B cell (primary cell): ENCODE measurements at regions not wholly inside any gene's neighbourhood (a gene's known extent, or its start where the extent isn't known, plus 50 kb on each side); places are given as distances from the start of the nearest gene placed in this dataset.

Experiments used
- ATAC-seq: fragments of 200-7000 bp; cut with Tn5 transposase; one replicate; pipeline ENCODE4 v1.10.0; 2021; ENCODE audit warnings: low read depth, mild to moderate bottlenecking, moderate number of reproducible peaks, moderate library complexity
- CTCF ChIA-PET: fragments of 350-600 bp; sonication (Branson Sonifier 250); formaldehyde crosslinking; loops from one replicate; lab custom pipeline; 2021; ENCODE audit warnings: antibody characterized with exemption, inconsistent platforms; lab: Charles Lee
- POLR2A ChIA-PET: fragments of 350-600 bp; sonication (Branson Sonifier 250); formaldehyde crosslinking; loops from one replicate; lab custom pipeline; 2021; ENCODE audit warnings: antibody characterized with exemption; lab: Charles Lee
- DNase-seq: peaks from one replicate; pipeline ENCODE4 v3.0.0; 2013
- H2AFZ ChIP-seq: 2 replicates; pipeline ENCODE4 v1.6.1; 2012; ENCODE audit warnings: mild to moderate bottlenecking, low read depth, low read length; ENCODE audit not compliant: insufficient read depth, poor library complexity, severe bottlenecking
- H3K27ac ChIP-seq, 2 donors: 1 replicate in 1 of 2; 2 replicates in 1 of 2; pipeline ENCODE4 v1.5.1; 2012 to 2013; ENCODE audit warnings: low read length in 2 of 2, mild to moderate bottlenecking in 2 of 2, moderate library complexity in 1 of 2
- H3K27me3 ChIP-seq, 4 experiments: fragments of 200-600 bp in 1 of 4; sonication (generic) in 1 of 4; replicated peaks in 1 of 4; 1 replicate in 2 of 4; 2 replicates in 2 of 4; pipeline versions ENCODE4 v1.6.1 to v1.7.0; 2013 to 2016; ENCODE audit warnings: low read length in 3 of 4, mild to moderate bottlenecking in 2 of 4, mixed read lengths in 1 of 4, moderate library complexity in 1 of 4; ENCODE audit not compliant: insufficient read depth in 4 of 4, control insufficient read depth in 3 of 4; ENCODE audit errors: control extremely low read depth in 1 of 4
- H3K36me3 ChIP-seq, 2 experiments: replicated peaks in 1 of 2; 1 replicate in 1 of 2; 2 replicates in 1 of 2; pipeline versions ENCODE4 v1.6.1 to v1.7.1; 2013; ENCODE audit warnings: low read length in 1 of 2; ENCODE audit not compliant: insufficient read depth in 2 of 2, control insufficient read depth in 1 of 2; ENCODE audit errors: control extremely low read depth in 1 of 2, extremely low read depth in 1 of 2
- H3K4me1 ChIP-seq, 2 donors: fragments of 200-600 bp in 1 of 2; sonication (generic) in 1 of 2; 1 replicate in 1 of 2; 2 replicates in 1 of 2; pipeline versions ENCODE4 v1.5.1 to v1.6.1; 2013 to 2017; ENCODE audit warnings: low read length in 2 of 2; ENCODE audit not compliant: control insufficient read depth in 2 of 2, insufficient read depth in 2 of 2
- H3K4me2 ChIP-seq: replicated peaks from 2 replicates; pipeline ENCODE3; 2012; ENCODE audit warnings: mild to moderate bottlenecking, low read depth, low read length; ENCODE audit not compliant: poor library complexity, severe bottlenecking
- H3K4me3 ChIP-seq, 5 experiments: fragments of 200-600 bp in 1 of 5; sonication (generic) in 1 of 5; 1 replicate in 3 of 5; 2 replicates in 2 of 5; pipeline versions ENCODE4 v1.5.1 to v1.7.0; 2011 to 2016; ENCODE audit warnings: low read length in 4 of 5, mild to moderate bottlenecking in 4 of 5, low read depth in 2 of 5, control low read depth in 1 of 5, moderate library complexity in 1 of 5; ENCODE audit not compliant: insufficient read depth in 1 of 5; ENCODE audit errors: control extremely low read depth in 1 of 5, extremely low read depth in 1 of 5
- H3K79me2 ChIP-seq: fragments of 200-600 bp; sonication (generic); one replicate; pipeline ENCODE4 v1.6.0; 2016; ENCODE audit warnings: low read length; ENCODE audit not compliant: control insufficient read depth, insufficient read depth
- H3K9ac ChIP-seq: fragments of 200-600 bp; sonication (generic); 2 replicates; pipeline ENCODE4 v1.6.1; 2017; ENCODE audit warnings: mild to moderate bottlenecking, low read length, moderate library complexity
- H3K9me3 ChIP-seq, 3 donors: one replicate each; pipeline versions ENCODE4 v1.6.1 to v1.7.1; 2013; ENCODE audit warnings: low read length in 2 of 3; ENCODE audit not compliant: control insufficient read depth in 2 of 3, insufficient read depth in 1 of 3; ENCODE audit errors: control extremely low read depth in 1 of 3
- H4K20me1 ChIP-seq: 2 replicates; pipeline ENCODE4 v1.6.0; 2012; ENCODE audit warnings: mild to moderate bottlenecking, low read length; ENCODE audit not compliant: insufficient read depth, control insufficient read depth, poor library complexity, severe bottlenecking
- H3K27ac Mint-ChIP-seq: one replicate; pipeline ENCODE4 v1.8.0; 2021; ENCODE audit warnings: mixed read lengths
- H3K27me3 Mint-ChIP-seq: one replicate; pipeline ENCODE4 v1.8.0; 2021; ENCODE audit warnings: mixed read lengths
- H3K4me1 Mint-ChIP-seq: one replicate; pipeline ENCODE4 v1.8.0; 2021; ENCODE audit warnings: mixed read lengths
- H3K4me3 Mint-ChIP-seq: one replicate; pipeline ENCODE4 v1.8.0; 2021; ENCODE audit warnings: mixed read lengths
- H3K9me3 Mint-ChIP-seq: one replicate; pipeline ENCODE4 v1.8.0; 2022; ENCODE audit warnings: mixed read lengths; ENCODE audit not compliant: insufficient read depth
- CTCF ChIP-seq: fragments of 200-600 bp; IDR thresholded peaks from one replicate; pipeline ENCODE4 v1.8.0; 2022; ENCODE audit warnings: antibody characterized with exemption, mild to moderate bottlenecking
- EZH2 ChIP-seq: IDR thresholded peaks from 2 replicates; pipeline ENCODE4 v1.6.1; 2012; ENCODE audit warnings: borderline replicate concordance, low read depth, mild to moderate bottlenecking, moderate library complexity, low read length; ENCODE audit not compliant: insufficient read depth, poor library complexity, severe bottlenecking
- WGBS: methylation state at CpG from one replicate; pipeline ENCODE4 v1.1.5; 2013; ENCODE audit warnings: missing lambda C conversion rate; ENCODE audit not compliant: insufficient coverage; 5-methylcytosine and 5-hydroxymethylcytosine counted together
- intact Hi-C: fragments of 100-400 bp; cut with micrococcal nuclease; formaldehyde crosslinking; loops from one replicate; pipeline ENCODE4 v1.10.0; 2022

GRCh38 chr6:33959661-33960344 is 156.0 kb upstream of the MLN start:
- H3K9me3 ChIP-seq, result peaks cover 0 to 16% (median 0%) of the 10 kb centered on the region in 3 donors
- WGBS, result 89% methylated on average over 6 of the region's 8 CpGs
- no peak overlapping the region for H3K4me2 ChIP-seq
- H3K9ac ChIP-seq, result no peak overlapping the region
- POLR2A ChIA-PET, result no interaction called here
- H3K4me1 Mint-ChIP-seq, result peaks cover 2% of the 10 kb centered on the region
- no peaks in the 10 kb centered on the region for H3K4me1 ChIP-seq
- no peaks in the 10 kb centered on the region for H3K36me3 ChIP-seq
- intact Hi-C loops, result no loop called here
- no peaks in the 10 kb centered on the region for H4K20me1 ChIP-seq
- H3K79me2 ChIP-seq, result no peaks in the 10 kb centered on the region
- no peak for ATAC-seq
- TF ChIP-seq EZH2 (no peak), CTCF (no peak)
- no peak for DNase-seq
- H3K4me3 Mint-ChIP-seq, result no peak overlapping the region
- H3K9me3 Mint-ChIP-seq, result no peaks in the 10 kb centered on the region
- H3K27ac ChIP-seq, result no peak overlapping the region
- H3K27me3 ChIP-seq, result peaks cover 0 to 17% (median 0%) of the 10 kb centered on the region in 4 experiments
- no peak overlapping the region for H3K4me3 ChIP-seq
- H3K27ac Mint-ChIP-seq, result no peak overlapping the region
- H3K27me3 Mint-ChIP-seq, result peaks cover 28% of the 10 kb centered on the region
- CTCF ChIA-PET, result no interaction called here
- H2AFZ ChIP-seq, result no peak overlapping the region

GRCh38 chr6:33959329-33959651 is 155.5 kb upstream of the MLN start:
- Histone ChIP-seq H3K36me3 (no peaks in the 10 kb centered on the region), H3K79me2 (no peaks in the 10 kb centered on the region), H3K27ac (no peak overlapping the region), H3K9me3 (peaks cover 0 to 14% (median 0%) of the 10 kb centered on the region in 3 donors), H3K4me2 (no peak overlapping the region), H2AFZ (no peak overlapping the region), H3K9ac (no peak overlapping the region), H3K4me3 (no peak overlapping the region), H4K20me1 (no peaks in the 10 kb centered on the region), H3K4me1 (no peaks in the 10 kb centered on the region), H3K27me3 (peaks cover 0 to 15% (median 0%) of the 10 kb centered on the region in 4 experiments)
- ATAC-seq (no peak), DNase-seq (no peak)
- Mint-ChIP-seq H3K4me1 (peaks cover 2% of the 10 kb centered on the region), H3K27me3 (peaks cover 24% of the 10 kb centered on the region), H3K27ac (no peak overlapping the region), H3K4me3 (no peak overlapping the region), H3K9me3 (no peaks in the 10 kb centered on the region)
- TF ChIP-seq CTCF, result no peak
- TF ChIP-seq EZH2, result no peak
- ChIA-PET POLR2A (no interaction called here), CTCF (interaction anchor here (0.7 kb wide), 1 partner anchor 10 kb away, joined by 3 read pairs; no protein-coding TSS in a partner anchor)
- WGBS, result 73% methylated on average over 2 of the region's 2 CpGs
- intact Hi-C loops, result no loop called here
